Sigmoid colon (tissue), 6 donors: ENCODE measurements at regions not wholly inside any gene's neighbourhood (a gene's known extent, or its start where the extent isn't known, plus 50 kb on each side); places are given as distances from the start of the nearest gene placed in this dataset.

Experiments used
- DNase-seq: peaks from one replicate; pipeline ENCODE4 v3.0.0-alpha.2; 2019
- H3K27ac ChIP-seq, 4 donors: fragments of 200-600 bp; sonication (generic); one replicate each; pipeline ENCODE4 v1.5.1; 2016 to 2019; ENCODE audit warnings: mild to moderate bottlenecking in 1 of 4
- H3K27me3 ChIP-seq, 3 donors: fragments of 200-600 bp; sonication (generic); one replicate each; pipeline ENCODE4 v1.5.1; 2019; ENCODE audit warnings: mild to moderate bottlenecking in 1 of 3
- H3K36me3 ChIP-seq, 4 donors: fragments of 200-600 bp; sonication (generic); one replicate each; pipeline ENCODE4 v1.5.1; 2016 to 2019
- H3K4me1 ChIP-seq, 4 donors: fragments of 200-600 bp; sonication (generic); one replicate each; pipeline ENCODE4 v1.5.1; 2017 to 2019
- H3K4me3 ChIP-seq, 4 donors: fragments of 200-600 bp; sonication (generic); one replicate each; pipeline ENCODE4 v1.5.1; 2017 to 2019; ENCODE audit warnings: mild to moderate bottlenecking in 2 of 4, moderate library complexity in 1 of 4
- H3K9me3 ChIP-seq, 4 donors: fragments of 200-600 bp in 3 of 4; sonication (generic) in 3 of 4; one replicate each; pipeline versions ENCODE4 v1.5.1 to v1.6.1; 2013 to 2019
- CTCF ChIP-seq, 4 experiments: fragments of 450-650 bp in 3 of 4; fragments of 200-600 bp in 1 of 4; IDR thresholded peaks; one replicate each; pipeline ENCODE4 v1.5.1; 2016 to 2019; ENCODE audit warnings: antibody characterized with exemption in 4 of 4, mild to moderate bottlenecking in 3 of 4, moderate library complexity in 2 of 4
- EP300 ChIP-seq, 4 donors: sonication (generic); formaldehyde crosslinking; IDR thresholded peaks; one replicate each; pipeline ENCODE4 v1.6.1; 2017; ENCODE audit warnings: antibody characterized with exemption in 4 of 4
- POLR2A ChIP-seq, 2 donors: fragments of 450-650 bp; IDR thresholded peaks; one replicate each; pipeline ENCODE4 v1.6.1; 2016; ENCODE audit warnings: antibody characterized with exemption in 2 of 2, mild to moderate bottlenecking in 2 of 2, moderate library complexity in 2 of 2
- POLR2AphosphoS5 ChIP-seq, 4 donors: sonication (generic); formaldehyde crosslinking; IDR thresholded peaks; one replicate each; pipeline ENCODE4 v1.6.1; 2017; ENCODE audit warnings: antibody characterized with exemption in 4 of 4
- WGBS, 2 donors: extraction: QIAGEN DNeasy Blood & Tissue Kit; methylation state at CpG; one replicate each; pipeline ENCODE4 v1.1.7; 2013; 5-methylcytosine and 5-hydroxymethylcytosine counted together
- intact Hi-C: fragments of 100-400 bp; cut with DNase I; formaldehyde crosslinking; loops from one replicate; pipeline ENCODE4 v1.15.1; 2023
- donor health status: healthy with polysubstance abuse.
- donor health status: healthy.

GRCh38 chr6:11900662-11901598, 111.2 kb upstream of the HIVEP1 start:
- DNase-seq, result no peak
- H3K4me1 ChIP-seq, result no peaks in the 10 kb centered on the region
- 63 to 83% methylated on average over 14 of the region's 14 CpGs for WGBS, 2 donors

GRCh38 chr6:11899645-11900044, 112.5 kb upstream of the HIVEP1 start:
- H3K36me3 ChIP-seq, result no peaks in the 10 kb centered on the region
- DNase-seq, result no peak

More at GRCh38 chr6:11900662-11901598, 111.2 kb upstream of the HIVEP1 start:
- Histone ChIP-seq H3K27ac (no peak overlapping the region), H3K36me3 (no peaks in the 10 kb centered on the region), H3K9me3 (no peaks in the 10 kb centered on the region), H3K4me3 (no peak overlapping the region), H3K27me3 (no peaks in the 10 kb centered on the region)
- intact Hi-C loops, result no loop called here
- TF ChIP-seq POLR2A (IDR thresholded peaks at IDR 0.05), result no peak
- TF ChIP-seq POLR2AphosphoS5 (IDR thresholded peaks at IDR 0.05), result no peak
- no peak for TF ChIP-seq CTCF (IDR thresholded peaks at IDR 0.05)
- no peak for TF ChIP-seq EP300 (IDR thresholded peaks at IDR 0.05)

DNA sequence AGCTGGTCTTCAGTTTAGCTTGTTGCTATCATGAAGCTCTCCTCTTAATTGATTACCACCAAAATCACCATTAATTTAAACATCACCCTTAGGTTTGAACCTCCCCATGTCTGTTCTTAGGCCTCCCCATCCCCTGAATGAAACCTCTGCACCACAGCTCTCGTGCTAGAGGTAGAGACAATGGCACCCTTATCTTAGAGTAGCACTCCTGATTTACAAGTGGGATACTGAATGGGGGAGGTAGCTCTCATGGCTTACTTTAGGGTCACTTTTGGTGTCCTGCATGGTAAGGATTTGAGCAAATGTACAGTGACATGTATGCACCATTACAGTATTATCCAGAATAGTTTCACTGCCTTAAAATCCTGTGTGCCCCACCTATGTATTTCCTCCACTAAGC, 115.6 kb upstream of the ADTRP start:
- H3K27me3 ChIP-seq, result no peaks in the 10 kb centered on the region
- no peak for DNase-seq
- intact Hi-C loops, result no loop called here
- H3K27ac ChIP-seq, result no peak overlapping the region
- H3K9me3 ChIP-seq, result no peaks in the 10 kb centered on the region
- H3K4me1 ChIP-seq, result no peaks in the 10 kb centered on the region
- H3K4me3 ChIP-seq, result no peak overlapping the region
- no peaks in the 10 kb centered on the region for H3K36me3 ChIP-seq
- 88 to 95% methylated on average over 1 of the region's 1 CpG for WGBS, 2 donors
- TF ChIP-seq CTCF (IDR thresholded peaks at IDR 0.05), result no peak
- TF ChIP-seq POLR2AphosphoS5 (IDR thresholded peaks at IDR 0.05), result no peak
- no peak for TF ChIP-seq POLR2A (IDR thresholded peaks at IDR 0.05)
- TF ChIP-seq EP300 (IDR thresholded peaks at IDR 0.05), result no peak

More at GRCh38 chr6:11899645-11900044, 112.5 kb upstream of the HIVEP1 start:
- no peak overlapping the region for H3K27ac ChIP-seq
- H3K4me1 ChIP-seq, result no peaks in the 10 kb centered on the region
- WGBS, 2 donors, result 89 to 96% methylated on average over 1 of the region's 1 CpG
- H3K4me3 ChIP-seq, result no peak overlapping the region
- H3K27me3 ChIP-seq, result no peaks in the 10 kb centered on the region
- intact Hi-C loops, result no loop called here
- TF ChIP-seq POLR2A (IDR thresholded peaks at IDR 0.05) (no peak), CTCF (IDR thresholded peaks at IDR 0.05) (no peak), POLR2AphosphoS5 (IDR thresholded peaks at IDR 0.05) (no peak), EP300 (IDR thresholded peaks at IDR 0.05) (no peak)
- no peaks in the 10 kb centered on the region for H3K9me3 ChIP-seq

GRCh38 chr6:11891547-11891946, 112.9 kb upstream of the ADTRP start:
- intact Hi-C loops, result no loop called here
- TF ChIP-seq POLR2A (IDR thresholded peaks at IDR 0.05), result no peak
- TF ChIP-seq CTCF (IDR thresholded peaks at IDR 0.05), result no peak
- TF ChIP-seq POLR2AphosphoS5 (IDR thresholded peaks at IDR 0.05), result no peak
- no peak for TF ChIP-seq EP300 (IDR thresholded peaks at IDR 0.05)
- no peak overlapping the region for H3K4me3 ChIP-seq
- H3K36me3 ChIP-seq, result no peaks in the 10 kb centered on the region
- H3K27me3 ChIP-seq, result no peaks in the 10 kb centered on the region
- no peaks in the 10 kb centered on the region for H3K9me3 ChIP-seq
- no peaks in the 10 kb centered on the region for H3K4me1 ChIP-seq
- H3K27ac ChIP-seq, result no peak overlapping the region
- DNase-seq, result no peak
